ENCODE measurements at regions not wholly inside any gene's neighbourhood (a gene's known extent, or its start where the extent isn't known, plus 50 kb on each side); places are given as distances from the start of the nearest gene placed in this dataset.

DNA sequence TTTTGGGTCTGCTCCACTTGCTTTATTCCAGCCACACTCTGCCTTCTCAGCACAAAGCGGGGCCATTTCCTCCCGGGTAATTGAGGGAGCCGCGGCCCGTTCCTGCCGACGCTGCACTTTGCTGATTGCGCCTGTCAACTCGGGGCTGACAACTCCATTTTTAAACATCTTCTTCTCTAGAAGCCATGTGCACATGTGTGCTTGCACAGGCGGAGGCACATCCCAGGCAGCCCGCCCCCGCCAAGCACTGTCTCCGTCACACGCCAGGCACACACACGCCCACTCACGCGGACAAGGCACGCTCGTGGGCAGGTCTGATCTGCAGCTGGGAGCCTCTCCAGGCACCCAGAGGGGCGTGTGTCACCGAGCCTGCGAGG is 63.2 kb downstream of the ENGASE start:
- DNase-seq: no peak
- Histone ChIP-seq H3K36me3 (no peaks in the 10 kb centered on the region), H3K27me3 (peaks cover 7 to 94% (median 26%) of the 10 kb centered on the region in 9 donors), H3K4me1 (peaks cover 0 to 4% (median 0%) of the 10 kb centered on the region in 12 donors), H3K9me3 (no peaks in the 10 kb centered on the region), H3K4me3 (no peak overlapping the region), H3K27ac (no peak overlapping the region)
- no peak for TF ChIP-seq POLR2A (IDR thresholded peaks at IDR 0.05)
- no peak for TF ChIP-seq CTCF (IDR thresholded peaks at IDR 0.05)
- no peak for ATAC-seq
- intact Hi-C loops (cut with DNase I): no loop called here
- 51 to 63% (median 55%) methylated on average over 17 to 22 of the region's 22 CpGs for WGBS, 4 donors

DNA sequence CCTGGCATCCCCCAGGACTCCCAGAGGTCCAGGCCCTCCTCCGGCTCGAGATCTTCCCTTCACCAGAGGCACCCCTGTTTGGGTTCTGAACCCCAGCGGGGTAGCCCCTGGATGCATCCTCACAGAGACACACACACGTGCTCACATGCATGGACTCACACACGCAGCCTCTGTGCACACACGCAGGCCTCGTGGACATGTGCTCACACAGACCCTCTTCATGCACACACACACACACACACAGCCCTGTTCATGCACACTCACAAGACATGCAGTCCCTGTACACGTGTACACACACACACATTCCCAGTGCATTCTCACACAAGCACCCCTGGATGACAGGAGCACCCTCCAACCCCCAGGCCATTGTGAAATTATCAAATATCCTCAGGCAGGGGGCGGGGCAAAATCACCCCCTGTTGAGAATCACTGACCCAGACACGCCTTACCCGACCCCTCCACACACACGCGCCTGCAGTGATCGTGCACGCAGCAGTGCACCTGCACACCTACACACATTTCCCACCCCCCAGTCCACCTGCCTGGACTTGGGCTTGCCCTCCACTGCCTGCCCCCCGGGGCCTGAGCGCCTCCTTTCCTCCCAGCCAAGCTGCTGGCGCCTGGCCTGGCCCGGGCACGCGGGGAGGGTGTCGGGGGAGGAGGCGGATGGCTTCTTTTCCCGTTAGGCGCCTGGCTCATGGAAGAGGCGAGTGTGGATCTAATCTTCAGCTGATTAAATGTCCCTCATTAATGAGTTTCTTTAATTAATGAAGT is 62.6 kb downstream of the ENGASE start:
- H3K9me3 ChIP-seq: no peaks in the 10 kb centered on the region
- no peak overlapping the region for H3K4me3 ChIP-seq
- ATAC-seq (no peak), DNase-seq (no peak)
- no peak overlapping the region for H3K27ac ChIP-seq
- H3K4me1 ChIP-seq: peaks cover 0 to 4% (median 0%) of the 10 kb centered on the region in 12 donors
- intact Hi-C loops (cut with DNase I): no loop called here
- no peak for TF ChIP-seq POLR2A (IDR thresholded peaks at IDR 0.05)
- TF ChIP-seq CTCF (IDR thresholded peaks at IDR 0.05): no peak
- H3K36me3 ChIP-seq: no peaks in the 10 kb centered on the region
- WGBS, 4 donors: 48 to 65% (median 54%) methylated on average over 18 to 26 of the region's 26 CpGs
- peaks cover 1 to 93% (median 23%) of the 10 kb centered on the region in 9 donors for H3K27me3 ChIP-seq

GRCh38 chr17:79136596-79136995 is 62.0 kb downstream of the ENGASE start:
- intact Hi-C loops (cut with DNase I): no loop called here
- Histone ChIP-seq H3K27ac (no peak overlapping the region), H3K27me3 (peaks cover 0 to 87% (median 20%) of the 10 kb centered on the region in 9 donors), H3K4me1 (peaks cover 0 to 4% (median 0%) of the 10 kb centered on the region in 12 donors), H3K4me3 (no peak overlapping the region), H3K9me3 (no peaks in the 10 kb centered on the region), H3K36me3 (no peaks in the 10 kb centered on the region)
- TF ChIP-seq POLR2A (IDR thresholded peaks at IDR 0.05): no peak
- ATAC-seq (no peak), DNase-seq (no peak)
- WGBS, 4 donors: 59 to 75% (median 73%) methylated on average over 8 to 10 of the region's 10 CpGs
